CD14-positive monocyte (primary cell): ENCODE measurements at regions not wholly inside any gene's neighbourhood (a gene's known extent, or its start where the extent isn't known, plus 50 kb on each side); places are given as distances from the start of the nearest gene placed in this dataset.

Source experiments
- DNase-seq, 3 donors: peaks; one replicate each; pipeline ENCODE4 v3.0.0-alpha.2; 2011 to 2022
- H2AFZ ChIP-seq: 2 replicates; pipeline ENCODE4 v1.6.0; 2012; ENCODE audit warnings: mild to moderate bottlenecking, low read depth, low read length, inconsistent platforms; ENCODE audit not compliant: insufficient read depth, poor library complexity, severe bottlenecking
- H3K27ac ChIP-seq, 2 donors: 1 replicate in 1 of 2; 2 replicates in 1 of 2; pipeline ENCODE4 v1.5.1; 2012 to 2013; ENCODE audit warnings: low read length in 2 of 2, control low read depth in 1 of 2, inconsistent platforms in 1 of 2, low read depth in 1 of 2, mild to moderate bottlenecking in 1 of 2
- H3K27me3 ChIP-seq, 2 donors: one replicate each; pipeline versions ENCODE4 v1.6.0 to v1.6.1; 2011 to 2013; ENCODE audit warnings: low read length in 2 of 2; ENCODE audit not compliant: control insufficient read depth in 2 of 2, insufficient read depth in 2 of 2
- H3K36me3 ChIP-seq, 2 donors: replicated peaks in 1 of 2; 1 replicate in 1 of 2; 2 replicates in 1 of 2; pipeline versions ENCODE4 v1.5.1 to v1.6.1; 2012 to 2013; ENCODE audit warnings: low read length in 2 of 2, control low read depth in 1 of 2, inconsistent platforms in 1 of 2, mild to moderate bottlenecking in 1 of 2; ENCODE audit not compliant: insufficient read depth in 2 of 2, control insufficient read depth in 1 of 2
- H3K4me1 ChIP-seq, 2 donors: 1 replicate in 1 of 2; 2 replicates in 1 of 2; pipeline versions ENCODE4 v1.5.1 to v1.6.1; 2012 to 2013; ENCODE audit warnings: low read length in 2 of 2, control low read depth in 1 of 2, inconsistent platforms in 1 of 2, mild to moderate bottlenecking in 1 of 2, moderate library complexity in 1 of 2; ENCODE audit not compliant: insufficient read depth in 2 of 2, control insufficient read depth in 1 of 2
- H3K4me2 ChIP-seq: replicated peaks from 2 replicates; pipeline ENCODE3; 2012; ENCODE audit warnings: low read length, moderate library complexity, mild to moderate bottlenecking; ENCODE audit not compliant: poor library complexity, severe bottlenecking; ENCODE audit errors: extremely low read depth
- H3K4me3 ChIP-seq, 3 experiments: fragments of 200-600 bp in 1 of 3; sonication (generic) in 1 of 3; replicated peaks in 1 of 3; 1 replicate in 2 of 3; 2 replicates in 1 of 3; pipeline ENCODE4 v1.5.1; 2011 to 2013; ENCODE audit warnings: low read length in 3 of 3, mild to moderate bottlenecking in 3 of 3, control low read depth in 2 of 3, low read depth in 2 of 3, inconsistent platforms in 1 of 3, moderate library complexity in 1 of 3
- H3K79me2 ChIP-seq: 2 replicates; pipeline ENCODE4 v1.6.0; 2012; ENCODE audit warnings: mild to moderate bottlenecking, control low read depth, inconsistent platforms, low read length, moderate library complexity; ENCODE audit not compliant: insufficient read depth
- H3K9ac ChIP-seq: 2 replicates; pipeline ENCODE4 v1.6.0; 2017; ENCODE audit warnings: low read length, mild to moderate bottlenecking; ENCODE audit not compliant: insufficient read depth, poor library complexity, severe bottlenecking
- H3K9me3 ChIP-seq, 2 donors: replicated peaks in 1 of 2; 1 replicate in 1 of 2; 2 replicates in 1 of 2; pipeline versions ENCODE4 v1.5.1 to v1.6.1; 2012 to 2013; ENCODE audit warnings: low read length in 2 of 2, control low read depth in 1 of 2; ENCODE audit not compliant: control insufficient read depth in 1 of 2, insufficient read depth in 1 of 2
- H4K20me1 ChIP-seq: 2 replicates; pipeline ENCODE4 v1.6.0; 2012; ENCODE audit warnings: mild to moderate bottlenecking, low read length, control low read depth, moderate library complexity; ENCODE audit not compliant: insufficient read depth
- H3K27ac Mint-ChIP-seq, 7 donors: one replicate each; pipeline ENCODE4 v1.8.0; 2020; ENCODE audit warnings: mild to moderate bottlenecking in 7 of 7, mixed read lengths in 7 of 7, moderate library complexity in 6 of 7, inconsistent platforms in 2 of 7
- H3K27me3 Mint-ChIP-seq, 3 donors: one replicate each; pipeline ENCODE4 v1.8.0; 2021 to 2022; ENCODE audit warnings: low read depth in 3 of 3, mild to moderate bottlenecking in 3 of 3, mixed read lengths in 3 of 3, moderate library complexity in 3 of 3, inconsistent platforms in 1 of 3
- H3K36me3 Mint-ChIP-seq, 2 donors: one replicate each; pipeline ENCODE4 v1.8.0; 2020; ENCODE audit warnings: mixed read lengths in 2 of 2, inconsistent platforms in 1 of 2, mild to moderate bottlenecking in 1 of 2
- H3K4me1 Mint-ChIP-seq: one replicate; pipeline ENCODE4 v1.8.0; 2020; ENCODE audit warnings: mild to moderate bottlenecking, mixed read lengths
- H3K4me3 Mint-ChIP-seq, 2 donors: one replicate each; pipeline ENCODE4 v1.8.0; 2020; ENCODE audit warnings: mild to moderate bottlenecking in 2 of 2, mixed read lengths in 2 of 2, moderate library complexity in 1 of 2
- H3K9me3 Mint-ChIP-seq, 7 donors: one replicate each; pipeline ENCODE4 v1.8.0; 2020 to 2022; ENCODE audit warnings: mixed read lengths in 7 of 7, mild to moderate bottlenecking in 6 of 7, moderate library complexity in 6 of 7, inconsistent platforms in 2 of 7
- CTCF ChIP-seq: fragments of 200-600 bp; IDR thresholded peaks from one replicate; pipeline ENCODE4 v1.8.0; 2022; ENCODE audit warnings: antibody characterized with exemption, mild to moderate bottlenecking
- WGBS: methylation state at CpG from one replicate; pipeline ENCODE4 v1.1.5; 2013; ENCODE audit warnings: missing lambda C conversion rate; ENCODE audit not compliant: insufficient coverage; 5-methylcytosine and 5-hydroxymethylcytosine counted together
- intact Hi-C, 2 donors: fragments of 100-400 bp; cut with micrococcal nuclease; formaldehyde crosslinking; loops; one replicate each; pipeline versions ENCODE4 v1.15.0 to v1.15.1; 2023

GRCh38 chr12:93027041-93027440, 97.9 kb upstream of the EEA1 start:
- no peaks in the 10 kb centered on the region for H3K79me2 ChIP-seq
- no peak overlapping the region for H3K9ac ChIP-seq
- Mint-ChIP-seq H3K4me1 (no peaks in the 10 kb centered on the region), H3K27ac (no peak overlapping the region), H3K4me3 (no peak overlapping the region), H3K27me3 (peaks cover 0 to 3% (median 0%) of the 10 kb centered on the region in 3 donors), H3K36me3 (no peaks in the 10 kb centered on the region), H3K9me3 (no peaks in the 10 kb centered on the region)
- no peak overlapping the region for H3K4me3 ChIP-seq
- H3K4me2 ChIP-seq: no peak overlapping the region
- H2AFZ ChIP-seq: no peak overlapping the region
- TF ChIP-seq CTCF: no peak
- no peaks in the 10 kb centered on the region for H4K20me1 ChIP-seq
- no peaks in the 10 kb centered on the region for H3K27me3 ChIP-seq
- intact Hi-C loops: no loop called here
- H3K36me3 ChIP-seq: no peaks in the 10 kb centered on the region
- no peak overlapping the region for H3K27ac ChIP-seq
- no peaks in the 10 kb centered on the region for H3K9me3 ChIP-seq
- no peak for DNase-seq
- WGBS: no CpG with 5 or more reads among the region's 2 CpGs
- H3K4me1 ChIP-seq: no peaks in the 10 kb centered on the region

- Histone ChIP-seq H3K27ac (no peak overlapping the region), H3K9ac (no peak overlapping the region), H3K9me3 (no peaks in the 10 kb centered on the region), H3K4me2 (no peak overlapping the region), H3K36me3 (no peaks in the 10 kb centered on the region), H3K4me3 (no peak overlapping the region), H3K79me2 (no peaks in the 10 kb centered on the region), H2AFZ (no peak overlapping the region), H3K4me1 (no peaks in the 10 kb centered on the region), H4K20me1 (no peaks in the 10 kb centered on the region), H3K27me3 (no peaks in the 10 kb centered on the region)
- Mint-ChIP-seq H3K4me1 (no peaks in the 10 kb centered on the region), H3K4me3 (no peak overlapping the region), H3K36me3 (no peaks in the 10 kb centered on the region), H3K27me3 (no peaks in the 10 kb centered on the region), H3K9me3 (no peaks in the 10 kb centered on the region), H3K27ac (no peak overlapping the region)
- intact Hi-C loops: no loop called here
- DNase-seq: no peak
- no peak for TF ChIP-seq CTCF
- WGBS: 97% methylated on average over 3 of the region's 4 CpGs
Measured at GRCh38 chr12:93029091-93029490, 100.0 kb upstream of the EEA1 start.
